ENCODE measurements at regions not wholly inside any gene's neighbourhood (a gene's known extent, or its start where the extent isn't known, plus 50 kb on each side); places are given as distances from the start of the nearest gene placed in this dataset.

- Histone ChIP-seq H3K36me3 (ENCODE audit: control insufficient read depth in 2 of 3, insufficient read depth in 3 of 3, low read length in 3 of 3) (no peaks in the 10 kb centered on the region), H3K27ac (ENCODE audit: low read depth in 2 of 2, low read length in 2 of 2) (no peak overlapping the region), H3K4me1 (ENCODE audit: control insufficient read depth in 2 of 3, insufficient read depth in 2 of 3, low read depth in 1 of 3, low read length in 3 of 3) (no peaks in the 10 kb centered on the region), H3K4me3 (ENCODE audit: low read length in 3 of 3) (no peak overlapping the region), H3K9me3 (ENCODE audit: control insufficient read depth in 2 of 3, insufficient read depth in 1 of 3, low read length in 3 of 3) (no peaks in the 10 kb centered on the region), H3K9ac (ENCODE audit: low read length in 3 of 3) (no peak overlapping the region), H3K27me3 (ENCODE audit: control insufficient read depth, insufficient read depth, low read length) (no peaks in the 10 kb centered on the region)
- FAIRE-seq (no peak), DNase-seq (no peak)
- no peak for TF ChIP-seq CTCF (IDR thresholded peaks at IDR 0.05; ENCODE audit: borderline replicate concordance, extremely low read depth, insufficient read depth)
- intact Hi-C loops (cut with DNase I): no loop called here
Measured at GRCh38 chr5:89721353-89721752, 688.2 kb downstream of the CETN3 start.

GRCh38 chr5:89712134-89712700 lies 697.3 kb downstream of the CETN3 start:
- no peaks in the 10 kb centered on the region for H3K4me1 ChIP-seq (ENCODE audit: control insufficient read depth in 2 of 3, insufficient read depth in 2 of 3, low read depth in 1 of 3, low read length in 3 of 3)
- intact Hi-C loops (cut with DNase I): no loop called here
- no peak overlapping the region for H3K9ac ChIP-seq (ENCODE audit: low read length in 3 of 3)
- no peak for TF ChIP-seq CTCF (IDR thresholded peaks at IDR 0.05; ENCODE audit: borderline replicate concordance, extremely low read depth, insufficient read depth)
- no peaks in the 10 kb centered on the region for H3K9me3 ChIP-seq (ENCODE audit: control insufficient read depth in 2 of 3, insufficient read depth in 1 of 3, low read length in 3 of 3)
- no peak overlapping the region for H3K4me3 ChIP-seq (ENCODE audit: low read length in 3 of 3)
- H3K27ac ChIP-seq (ENCODE audit: low read depth in 2 of 2, low read length in 2 of 2): no peak overlapping the region
- no peaks in the 10 kb centered on the region for H3K27me3 ChIP-seq (ENCODE audit: control insufficient read depth, insufficient read depth, low read length)
- FAIRE-seq (no peak), DNase-seq (no peak)
- no peaks in the 10 kb centered on the region for H3K36me3 ChIP-seq (ENCODE audit: control insufficient read depth in 2 of 3, insufficient read depth in 3 of 3, low read length in 3 of 3)

- DNase-seq: no peak
- Histone ChIP-seq H3K27me3 (ENCODE audit: control insufficient read depth, insufficient read depth, low read length) (no peaks in the 10 kb centered on the region), H3K27ac (ENCODE audit: low read depth in 2 of 2, low read length in 2 of 2) (no peak overlapping the region), H3K36me3 (ENCODE audit: control insufficient read depth in 2 of 3, insufficient read depth in 3 of 3, low read length in 3 of 3) (no peaks in the 10 kb centered on the region), H3K4me3 (ENCODE audit: low read length in 3 of 3) (no peak overlapping the region), H3K4me1 (ENCODE audit: control insufficient read depth in 2 of 3, insufficient read depth in 2 of 3, low read depth in 1 of 3, low read length in 3 of 3) (no peaks in the 10 kb centered on the region), H3K9me3 (ENCODE audit: control insufficient read depth in 2 of 3, insufficient read depth in 1 of 3, low read length in 3 of 3) (no peaks in the 10 kb centered on the region), H3K9ac (ENCODE audit: low read length in 3 of 3) (no peak overlapping the region)
- FAIRE-seq: no peak
- intact Hi-C loops (cut with DNase I): no loop called here
- no peak for TF ChIP-seq CTCF (IDR thresholded peaks at IDR 0.05; ENCODE audit: borderline replicate concordance, extremely low read depth, insufficient read depth)
Measured at GRCh38 chr5:89711526-89711925, 698.0 kb downstream of the CETN3 start.

GRCh38 chr5:89710006-89710405 lies 699.5 kb downstream of the CETN3 start:
- no peaks in the 10 kb centered on the region for H3K4me1 ChIP-seq (ENCODE audit: control insufficient read depth in 2 of 3, insufficient read depth in 2 of 3, low read depth in 1 of 3, low read length in 3 of 3)
- no peaks in the 10 kb centered on the region for H3K36me3 ChIP-seq (ENCODE audit: control insufficient read depth in 2 of 3, insufficient read depth in 3 of 3, low read length in 3 of 3)
- TF ChIP-seq CTCF (IDR thresholded peaks at IDR 0.05; ENCODE audit: borderline replicate concordance, extremely low read depth, insufficient read depth): no peak
- H3K27ac ChIP-seq (ENCODE audit: low read depth in 2 of 2, low read length in 2 of 2): no peak overlapping the region
- no peak overlapping the region for H3K4me3 ChIP-seq (ENCODE audit: low read length in 3 of 3)
- intact Hi-C loops (cut with DNase I): no loop called here
- H3K9ac ChIP-seq (ENCODE audit: low read length in 3 of 3): no peak overlapping the region
- no peaks in the 10 kb centered on the region for H3K27me3 ChIP-seq (ENCODE audit: control insufficient read depth, insufficient read depth, low read length)
- DNase-seq (no peak), FAIRE-seq (no peak)
- no peaks in the 10 kb centered on the region for H3K9me3 ChIP-seq (ENCODE audit: control insufficient read depth in 2 of 3, insufficient read depth in 1 of 3, low read length in 3 of 3)
